ENCODE measurements at regions not wholly inside any gene's neighbourhood (a gene's known extent, or its start where the extent isn't known, plus 50 kb on each side); places are given as distances from the start of the nearest gene placed in this dataset.

GRCh38 chr4:116926631-116927295, 158.6 kb downstream of the TRAM1L1 start:
- no peak for TF ChIP-seq POLR2A (IDR thresholded peaks at IDR 0.05)
- TF ChIP-seq, protein P1, sequence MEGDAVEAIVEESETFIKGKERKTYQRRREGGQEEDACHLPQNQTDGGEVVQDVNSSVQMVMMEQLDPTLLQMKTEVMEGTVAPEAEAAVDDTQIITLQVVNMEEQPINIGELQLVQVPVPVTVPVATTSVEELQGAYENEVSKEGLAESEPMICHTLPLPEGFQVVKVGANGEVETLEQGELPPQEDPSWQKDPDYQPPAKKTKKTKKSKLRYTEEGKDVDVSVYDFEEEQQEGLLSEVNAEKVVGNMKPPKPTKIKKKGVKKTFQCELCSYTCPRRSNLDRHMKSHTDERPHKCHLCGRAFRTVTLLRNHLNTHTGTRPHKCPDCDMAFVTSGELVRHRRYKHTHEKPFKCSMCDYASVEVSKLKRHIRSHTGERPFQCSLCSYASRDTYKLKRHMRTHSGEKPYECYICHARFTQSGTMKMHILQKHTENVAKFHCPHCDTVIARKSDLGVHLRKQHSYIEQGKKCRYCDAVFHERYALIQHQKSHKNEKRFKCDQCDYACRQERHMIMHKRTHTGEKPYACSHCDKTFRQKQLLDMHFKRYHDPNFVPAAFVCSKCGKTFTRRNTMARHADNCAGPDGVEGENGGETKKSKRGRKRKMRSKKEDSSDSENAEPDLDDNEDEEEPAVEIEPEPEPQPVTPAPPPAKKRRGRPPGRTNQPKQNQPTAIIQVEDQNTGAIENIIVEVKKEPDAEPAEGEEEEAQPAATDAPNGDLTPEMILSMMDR (IDR thresholded peaks at IDR 0.05) = no peak
- intact Hi-C loops (cut with DNase I; ENCODE audit: low total_unique reads) = no loop called here

DNA sequence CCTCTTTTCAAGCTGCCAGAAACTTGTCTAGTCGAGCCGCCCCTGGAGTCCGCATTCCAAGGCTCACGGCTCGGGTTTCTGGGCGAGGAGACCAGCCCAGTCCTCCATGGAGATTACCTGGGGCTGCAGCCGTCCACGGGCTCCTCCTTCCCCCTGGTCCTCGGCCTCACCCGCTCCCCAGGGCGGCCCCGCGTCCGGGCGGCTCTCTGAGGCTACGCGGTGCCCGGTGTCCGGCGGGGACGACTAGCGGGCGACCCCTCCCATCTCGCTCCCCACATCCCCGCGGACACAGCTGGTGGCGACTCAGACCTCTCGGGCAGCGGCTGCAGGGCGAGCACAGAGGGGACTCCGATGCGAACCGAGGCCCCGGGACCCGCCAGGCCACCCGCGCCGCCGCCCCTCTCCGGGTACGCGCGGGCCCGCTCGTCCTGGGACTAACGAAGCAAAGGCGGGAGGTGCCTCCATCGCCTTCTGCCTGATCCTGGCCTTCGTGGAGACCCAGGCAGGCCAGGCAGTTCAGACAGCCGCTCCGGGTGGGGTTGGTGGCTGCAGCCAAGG, 159.4 kb downstream of the TRAM1L1 start:
- TF ChIP-seq, protein P1 (IDR thresholded peaks at IDR 0.05) = no peak
- TF ChIP-seq POLR2A (IDR thresholded peaks at IDR 0.05) = no peak
- Histone ChIP-seq H3K4me3 (no peak overlapping the region), H3K27me3 (peaks cover 0 to 27% of the 10 kb centered on the region in 2 donors), H3K4me1 (no peaks in the 10 kb centered on the region), H3K27ac (no peak overlapping the region), H3K36me3 (no peaks in the 10 kb centered on the region), H3K9me3 (no peaks in the 10 kb centered on the region)
- intact Hi-C loops (cut with DNase I; ENCODE audit: low total_unique reads) = no loop called here
- DNase-seq = no peak

More at GRCh38 chr4:116926631-116927295, 158.6 kb downstream of the TRAM1L1 start:
- H3K9me3 ChIP-seq = no peaks in the 10 kb centered on the region
- no peaks in the 10 kb centered on the region for H3K36me3 ChIP-seq
- H3K4me1 ChIP-seq = no peaks in the 10 kb centered on the region
- no peak for DNase-seq
- no peak overlapping the region for H3K4me3 ChIP-seq
- peaks cover 0 to 27% of the 10 kb centered on the region in 2 donors for H3K27me3 ChIP-seq
- no peak overlapping the region for H3K27ac ChIP-seq

DNA sequence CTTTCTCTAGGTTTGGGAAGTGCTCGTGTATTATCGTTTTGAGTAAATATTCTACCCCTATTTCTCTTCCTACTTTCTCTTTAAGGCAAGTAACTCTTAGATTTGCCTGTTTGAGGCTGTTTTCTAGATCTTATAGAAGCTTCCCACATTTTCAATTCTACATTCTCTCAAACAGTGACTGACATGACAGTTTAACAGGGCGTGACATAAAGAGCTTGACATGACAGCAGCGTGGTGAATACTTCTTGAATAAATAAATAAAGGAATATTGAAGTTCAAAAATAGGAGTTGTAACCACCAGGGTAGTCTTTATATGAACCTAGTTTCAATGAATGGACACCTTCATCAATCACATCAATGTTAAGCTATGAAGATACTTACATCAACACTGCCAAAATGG, 162.0 kb downstream of the TRAM1L1 start:
- Histone ChIP-seq H3K9me3 (no peaks in the 10 kb centered on the region), H3K4me1 (no peaks in the 10 kb centered on the region), H3K27me3 (peaks cover 0 to 27% of the 10 kb centered on the region in 2 donors), H3K36me3 (no peaks in the 10 kb centered on the region), H3K4me3 (no peak overlapping the region), H3K27ac (no peak overlapping the region)
- no peak for DNase-seq
- intact Hi-C loops (cut with DNase I; ENCODE audit: low total_unique reads) = no loop called here
- TF ChIP-seq POLR2A (IDR thresholded peaks at IDR 0.05) = no peak
- TF ChIP-seq, protein P1 (IDR thresholded peaks at IDR 0.05) = no peak

DNA sequence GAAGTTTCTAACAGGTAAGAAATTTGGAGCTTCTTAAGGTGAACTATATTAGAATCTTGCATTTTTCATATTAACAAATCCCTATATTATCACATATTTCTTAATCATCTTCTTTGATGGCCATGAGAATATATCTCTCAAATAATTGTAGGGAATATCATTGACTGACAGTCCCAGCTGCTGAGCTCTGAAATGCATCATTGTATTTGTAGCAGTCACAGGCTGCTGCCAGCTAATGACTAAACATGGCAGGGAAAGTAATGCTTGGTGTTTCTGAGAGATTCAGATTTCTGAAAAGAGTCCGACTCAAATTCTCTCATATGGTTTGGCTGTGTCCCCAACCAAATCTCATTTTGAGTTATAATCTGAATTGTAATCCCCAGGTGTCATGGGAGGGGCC, 171.9 kb downstream of the TRAM1L1 start:
- no peak for TF ChIP-seq POLR2A (IDR thresholded peaks at IDR 0.05)
- TF ChIP-seq, protein P1 (IDR thresholded peaks at IDR 0.05) = no peak
- Histone ChIP-seq H3K27ac (no peak overlapping the region), H3K4me1 (no peaks in the 10 kb centered on the region), H3K4me3 (no peak overlapping the region), H3K27me3 (no peaks in the 10 kb centered on the region), H3K36me3 (no peaks in the 10 kb centered on the region), H3K9me3 (no peaks in the 10 kb centered on the region)
- intact Hi-C loops (cut with DNase I; ENCODE audit: low total_unique reads) = no loop called here
- DNase-seq = no peak

- intact Hi-C loops (cut with DNase I; ENCODE audit: low total_unique reads) = no loop called here
- no peak overlapping the region for H3K27ac ChIP-seq
- H3K9me3 ChIP-seq = no peaks in the 10 kb centered on the region
- no peak for TF ChIP-seq POLR2A (IDR thresholded peaks at IDR 0.05)
- TF ChIP-seq, protein P1 (IDR thresholded peaks at IDR 0.05) = no peak
- H3K36me3 ChIP-seq = no peaks in the 10 kb centered on the region
- DNase-seq = no peak
- no peak overlapping the region for H3K4me3 ChIP-seq
- no peaks in the 10 kb centered on the region for H3K4me1 ChIP-seq
- H3K27me3 ChIP-seq = no peaks in the 10 kb centered on the region
Observed at GRCh38 chr4:116906758-116907157, 178.6 kb downstream of the TRAM1L1 start.
